Fibroblast of pulmonary artery (primary cell): ENCODE measurements at regions not wholly inside any gene's neighbourhood (a gene's known extent, or its start where the extent isn't known, plus 50 kb on each side); places are given as distances from the start of the nearest gene placed in this dataset.
A peak's percentile ranks its signal among the peaks of the same experiment; 100 is the strongest.

Experiments
- DNase-seq: peaks from one replicate; pipeline ENCODE4 v3.0.0-alpha.2; 2010; ENCODE audit warnings: low read depth
- H3K4me3 ChIP-seq: replicated peaks from 2 replicates; pipeline ENCODE4 v1.5.1; 2011; ENCODE audit warnings: low read depth, mild to moderate bottlenecking, control low read depth, low read length, moderate library complexity
- CTCF ChIP-seq: IDR thresholded peaks from 2 replicates; pipeline ENCODE4 v1.5.1; 2011; ENCODE audit warnings: mild to moderate bottlenecking, control low read depth, low read length, inconsistent platforms; ENCODE audit errors: missing control alignments

GRCh38 chr4:26020083-26020668 lies 106.2 kb downstream of the SMIM20 start:
- peak; percentile 83 for DNase-seq
- no peak overlapping the region for H3K4me3 ChIP-seq
- no peak for TF ChIP-seq CTCF

GRCh38 chr4:26020881-26021280 lies 106.9 kb downstream of the SMIM20 start:
- no peak overlapping the region for H3K4me3 ChIP-seq
- DNase-seq = peak; percentile 50
- TF ChIP-seq CTCF = no peak

GRCh38 chr4:26021417-26022345 lies 107.7 kb downstream of the SMIM20 start:
- no peak overlapping the region for H3K4me3 ChIP-seq

GRCh38 chr4:26022346-26023202 lies 108.6 kb downstream of the SMIM20 start:
- H3K4me3 ChIP-seq = no peak overlapping the region
- peak; percentile 25 for DNase-seq
- TF ChIP-seq CTCF = no peak

More at GRCh38 chr4:26021417-26022345, 107.7 kb downstream of the SMIM20 start:
- no peak for TF ChIP-seq CTCF
- DNase-seq = peak; percentile 29

GRCh38 chr4:26023203-26023972 lies 109.4 kb downstream of the SMIM20 start:
- H3K4me3 ChIP-seq = no peak overlapping the region
- TF ChIP-seq CTCF = no peak
- no peak for DNase-seq

- H3K4me3 ChIP-seq = no peak overlapping the region
- no peak for DNase-seq
- TF ChIP-seq CTCF = no peak
These were observed 110.1 kb downstream of the SMIM20 start for GRCh38 chr4:26024079-26024478.
